Activated T-helper 1 cell treated with anti-CD3 and anti-CD28 coated beads, Interleukin-12 subunit alpha, Interleukin-12 subunit beta, Interleukin-2, Interleukin-4 antibody, amounts not matched to agents 30 ng/mL and 10 ng/mL and 1 ng/mL, durations not matched to agents 14 hours and 24 hours and 36 hours (primary cell): ENCODE measurements at regions not wholly inside any gene's neighbourhood (a gene's known extent, or its start where the extent isn't known, plus 50 kb on each side); places are given as distances from the start of the nearest gene placed in this dataset.
"Not testable (repeated sequence)": the region's sequence is repeated elsewhere in the genome, so short reads cannot be mapped to it uniquely, and the experiment has no call there.

Experiments
- DNase-seq: peaks from one replicate; pipeline ENCODE4 v3.0.0; 2021; ENCODE audit warnings: low spot score
- H3K27ac Mint-ChIP-seq: one replicate; pipeline ENCODE4 v1.8.0; 2021; ENCODE audit warnings: mild to moderate bottlenecking, mixed read lengths
- H3K27me3 Mint-ChIP-seq: one replicate; pipeline ENCODE4 v1.8.0; 2022; ENCODE audit warnings: mild to moderate bottlenecking, moderate library complexity, mixed read lengths; ENCODE audit not compliant: insufficient read depth
- H3K36me3 Mint-ChIP-seq: one replicate; pipeline ENCODE4 v1.8.0; 2021; ENCODE audit warnings: low read depth, mixed read lengths
- H3K4me1 Mint-ChIP-seq: one replicate; pipeline ENCODE4 v1.8.0; 2021; ENCODE audit warnings: low read depth, mixed read lengths
- H3K4me3 Mint-ChIP-seq: one replicate; pipeline ENCODE4 v1.8.0; 2021; ENCODE audit warnings: mild to moderate bottlenecking, moderate library complexity, mixed read lengths
- H3K9me3 Mint-ChIP-seq: one replicate; pipeline ENCODE4 v1.8.0; 2021; ENCODE audit warnings: mixed read lengths
- intact Hi-C: fragments of 100-400 bp; cut with micrococcal nuclease; formaldehyde crosslinking; loops from one replicate; pipeline ENCODE4 v1.15.1; 2024

- Mint-ChIP-seq H3K27me3 (peaks cover 2% of the 10 kb centered on the region), H3K4me3 (no peak overlapping the region), H3K4me1 (no peaks in the 10 kb centered on the region), H3K36me3 (no peaks in the 10 kb centered on the region), H3K9me3 (peaks cover 8% of the 10 kb centered on the region), H3K27ac (no peak overlapping the region)
- intact Hi-C loops: no loop called here
- DNase-seq: no peak
Measured at GRCh38 chr12:105864901-105865300, 273.9 kb downstream of the NUAK1 start.

- DNase-seq: no peak
- H3K9me3 Mint-ChIP-seq: peaks cover 8% of the 10 kb centered on the region
- intact Hi-C loops: no loop called here
- no peaks in the 10 kb centered on the region for H3K36me3 Mint-ChIP-seq
- peaks cover 2% of the 10 kb centered on the region for H3K27me3 Mint-ChIP-seq
- no peak overlapping the region for H3K27ac Mint-ChIP-seq
- H3K4me3 Mint-ChIP-seq: no peak overlapping the region
- no peaks in the 10 kb centered on the region for H3K4me1 Mint-ChIP-seq
Measured at GRCh38 chr12:105865886-105866285, 272.9 kb downstream of the NUAK1 start.

GRCh38 chr12:105874121-105874520, 264.6 kb downstream of the NUAK1 start:
- no peaks in the 10 kb centered on the region for H3K27me3 Mint-ChIP-seq
- H3K9me3 Mint-ChIP-seq: peaks cover 4% of the 10 kb centered on the region
- no peak overlapping the region for H3K27ac Mint-ChIP-seq
- no peak overlapping the region for H3K4me3 Mint-ChIP-seq
- H3K4me1 Mint-ChIP-seq: no peaks in the 10 kb centered on the region
- DNase-seq: no peak
- no peaks in the 10 kb centered on the region for H3K36me3 Mint-ChIP-seq
- intact Hi-C loops: no loop called here

GRCh38 chr12:105876396-105876927, 262.3 kb downstream of the NUAK1 start:
- Mint-ChIP-seq H3K27me3 (no peaks in the 10 kb centered on the region), H3K27ac (no peak overlapping the region), H3K36me3 (no peaks in the 10 kb centered on the region), H3K9me3 (no peaks in the 10 kb centered on the region), H3K4me1 (no peaks in the 10 kb centered on the region), H3K4me3 (no peak overlapping the region)
- intact Hi-C loops: no loop called here
- no peak for DNase-seq

GRCh38 chr12:105878964-105879363, 259.8 kb downstream of the NUAK1 start:
- no peaks in the 10 kb centered on the region for H3K36me3 Mint-ChIP-seq
- H3K4me1 Mint-ChIP-seq: no peaks in the 10 kb centered on the region
- H3K9me3 Mint-ChIP-seq: no peaks in the 10 kb centered on the region
- no peak overlapping the region for H3K4me3 Mint-ChIP-seq
- DNase-seq: no peak
- H3K27ac Mint-ChIP-seq: no peak overlapping the region
- H3K27me3 Mint-ChIP-seq: no peaks in the 10 kb centered on the region
- intact Hi-C loops: no loop called here

GRCh38 chr12:105880824-105881388, 257.8 kb downstream of the NUAK1 start:
- intact Hi-C loops: no loop called here
- H3K27me3 Mint-ChIP-seq: no peaks in the 10 kb centered on the region
- H3K4me3 Mint-ChIP-seq: no peak overlapping the region
- H3K36me3 Mint-ChIP-seq: no peaks in the 10 kb centered on the region
- no peaks in the 10 kb centered on the region for H3K9me3 Mint-ChIP-seq
- H3K4me1 Mint-ChIP-seq: no peaks in the 10 kb centered on the region
- no peak overlapping the region for H3K27ac Mint-ChIP-seq
- DNase-seq: no peak

- intact Hi-C loops: no loop called here
- Mint-ChIP-seq H3K27me3 (no peaks in the 10 kb centered on the region), H3K4me1 (no peaks in the 10 kb centered on the region), H3K36me3 (no peaks in the 10 kb centered on the region), H3K9me3 (no peaks in the 10 kb centered on the region), H3K27ac (no peak overlapping the region), H3K4me3 (no peak overlapping the region)
- DNase-seq: no peak
Measured at GRCh38 chr12:105882404-105882803, 256.4 kb downstream of the NUAK1 start.

GRCh38 chr12:105887131-105887530, 251.6 kb downstream of the NUAK1 start:
- intact Hi-C loops: no loop called here
- Mint-ChIP-seq H3K27me3 (no peaks in the 10 kb centered on the region), H3K4me1 (no peaks in the 10 kb centered on the region), H3K27ac (no peak overlapping the region), H3K4me3 (no peak overlapping the region), H3K9me3 (no peaks in the 10 kb centered on the region), H3K36me3 (no peaks in the 10 kb centered on the region)
- DNase-seq: no peak

- H3K9me3 Mint-ChIP-seq: no peaks in the 10 kb centered on the region
- H3K27ac Mint-ChIP-seq: no peak overlapping the region
- intact Hi-C loops: no loop called here
- H3K27me3 Mint-ChIP-seq: no peaks in the 10 kb centered on the region
- no peak for DNase-seq
- H3K36me3 Mint-ChIP-seq: no peaks in the 10 kb centered on the region
- no peaks in the 10 kb centered on the region for H3K4me1 Mint-ChIP-seq
- no peak overlapping the region for H3K4me3 Mint-ChIP-seq
Measured at GRCh38 chr12:105888696-105889095, 250.1 kb downstream of the NUAK1 start.

GRCh38 chr12:105892362-105892910, 246.3 kb downstream of the NUAK1 start:
- Mint-ChIP-seq H3K36me3 (no peaks in the 10 kb centered on the region), H3K9me3 (no peaks in the 10 kb centered on the region), H3K4me3 (no peak overlapping the region), H3K27ac (no peak overlapping the region), H3K27me3 (no peaks in the 10 kb centered on the region), H3K4me1 (no peaks in the 10 kb centered on the region)
- intact Hi-C loops: no loop called here
- DNase-seq: no peak

- DNase-seq, H3K27me3 Mint-ChIP-seq, H3K4me3 Mint-ChIP-seq, H3K36me3 Mint-ChIP-seq, H3K9me3 Mint-ChIP-seq, intact Hi-C loops, H3K27ac Mint-ChIP-seq, H3K4me1 Mint-ChIP-seq: not testable (repeated sequence)
Measured at GRCh38 chr12:105895197-105895832, 243.4 kb downstream of the NUAK1 start.

GRCh38 chr12:105897311-105897725, 241.4 kb downstream of the NUAK1 start:
- intact Hi-C loops: no loop called here
- DNase-seq: no peak
- Mint-ChIP-seq H3K9me3 (no peaks in the 10 kb centered on the region), H3K36me3 (no peaks in the 10 kb centered on the region), H3K4me3 (no peak overlapping the region), H3K4me1 (no peaks in the 10 kb centered on the region), H3K27me3 (no peaks in the 10 kb centered on the region), H3K27ac (no peak overlapping the region)

GRCh38 chr12:105898271-105898670, 240.5 kb downstream of the NUAK1 start:
- intact Hi-C loops, H3K36me3 Mint-ChIP-seq, H3K27me3 Mint-ChIP-seq, H3K27ac Mint-ChIP-seq, H3K4me1 Mint-ChIP-seq, H3K4me3 Mint-ChIP-seq, H3K9me3 Mint-ChIP-seq, DNase-seq: not testable (repeated sequence)
